HT-29 (cell line): ENCODE measurements at regions not wholly inside any gene's neighbourhood (a gene's known extent, or its start where the extent isn't known, plus 50 kb on each side); places are given as distances from the start of the nearest gene placed in this dataset.

Experiments used
- DNase-seq: peaks from one replicate; pipeline ENCODE4 v3.0.0-alpha.2; 2015; ENCODE audit warnings: low spot score

DNA sequence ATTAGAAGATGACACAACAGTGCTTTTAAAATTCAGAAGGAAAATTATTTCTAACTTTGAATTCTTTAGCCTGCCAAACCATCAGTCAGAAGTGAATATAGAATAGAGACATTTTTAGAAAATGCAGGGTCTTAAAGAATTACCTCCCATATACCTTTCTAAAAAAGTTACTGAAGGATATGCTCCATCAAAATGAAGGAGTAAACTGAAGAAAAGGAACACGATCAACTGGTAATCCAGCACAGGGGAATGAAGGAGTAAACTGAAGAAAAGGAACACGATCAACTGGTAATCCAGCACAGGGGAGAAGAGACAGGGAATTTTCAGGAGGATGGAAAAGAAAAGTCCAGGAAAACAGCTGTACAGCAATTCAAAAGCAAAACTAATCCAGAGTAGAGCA, 75.4 kb upstream of the LDLRAD3 start:
- DNase-seq = no peak

DNA sequence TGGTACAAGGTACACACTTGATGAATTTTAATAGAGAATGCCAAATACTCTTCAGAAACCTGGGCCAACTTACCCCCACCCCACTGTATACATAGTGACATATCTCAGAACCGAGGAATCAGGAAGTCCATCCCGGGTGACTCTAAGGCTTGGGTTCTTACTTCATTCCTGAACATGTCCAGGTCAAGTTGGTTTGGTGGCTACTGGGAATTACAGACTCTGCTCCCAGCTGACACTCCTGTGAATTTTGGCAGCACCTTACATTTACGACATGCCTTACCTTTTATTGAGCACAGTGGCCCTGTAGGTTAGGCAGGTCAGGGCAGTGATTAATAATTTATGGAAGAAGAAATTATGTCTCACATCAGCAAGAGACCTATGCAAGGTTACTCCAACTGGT, 70.1 kb upstream of the LDLRAD3 start:
- no peak for DNase-seq

DNA sequence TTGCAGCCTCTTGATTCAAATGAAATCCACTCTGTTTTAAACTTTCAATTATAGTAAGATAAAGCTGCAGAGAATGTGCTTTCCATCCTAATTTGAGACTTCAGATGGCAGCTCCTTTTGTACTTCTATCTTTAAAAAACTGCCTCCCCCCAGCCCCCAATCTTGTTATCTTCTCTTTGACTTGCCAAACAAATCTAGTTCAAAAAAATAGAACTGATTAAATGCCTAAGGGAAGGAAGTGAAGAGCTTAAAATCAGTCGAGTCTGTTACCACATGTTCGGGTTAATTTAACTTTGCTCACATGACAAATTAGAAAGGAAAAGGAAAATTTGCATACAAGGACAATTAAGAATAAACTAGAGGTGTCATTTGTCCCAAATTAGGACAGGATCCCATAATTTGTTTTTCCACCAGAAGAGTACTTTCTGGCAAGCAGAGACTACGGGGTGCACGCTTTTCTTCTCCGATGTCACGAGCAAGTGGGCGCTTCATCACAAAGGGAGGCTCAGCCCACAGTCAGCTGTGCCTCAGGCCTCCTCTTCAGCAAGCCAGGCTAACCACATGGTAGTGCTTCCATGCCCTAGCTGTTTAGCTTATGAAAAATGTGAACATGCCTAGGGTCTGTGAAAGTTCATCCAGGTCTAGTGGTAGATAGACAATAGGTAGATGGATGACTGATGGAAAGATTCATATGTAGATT, 69.0 kb upstream of the LDLRAD3 start:
- no peak for DNase-seq

DNA sequence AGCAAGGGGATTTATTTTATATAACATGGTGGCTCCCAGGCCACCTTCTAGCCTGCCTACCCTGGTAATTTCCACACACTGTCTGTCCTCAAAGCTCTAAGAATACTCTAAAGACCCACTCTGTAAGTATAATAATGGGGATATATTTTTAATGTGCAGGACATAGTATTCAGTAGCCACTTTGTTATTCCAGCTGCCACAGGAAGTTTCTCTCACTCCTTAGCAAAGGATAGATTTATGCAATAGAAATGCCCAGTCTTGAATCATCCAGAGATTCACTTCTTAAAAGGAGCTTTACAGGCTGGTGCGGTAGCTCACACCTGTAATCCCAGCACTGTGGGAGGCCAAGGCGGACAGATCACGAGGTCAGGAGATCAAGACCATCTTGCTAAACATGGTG, 68.4 kb upstream of the LDLRAD3 start:
- no peak for DNase-seq

DNA sequence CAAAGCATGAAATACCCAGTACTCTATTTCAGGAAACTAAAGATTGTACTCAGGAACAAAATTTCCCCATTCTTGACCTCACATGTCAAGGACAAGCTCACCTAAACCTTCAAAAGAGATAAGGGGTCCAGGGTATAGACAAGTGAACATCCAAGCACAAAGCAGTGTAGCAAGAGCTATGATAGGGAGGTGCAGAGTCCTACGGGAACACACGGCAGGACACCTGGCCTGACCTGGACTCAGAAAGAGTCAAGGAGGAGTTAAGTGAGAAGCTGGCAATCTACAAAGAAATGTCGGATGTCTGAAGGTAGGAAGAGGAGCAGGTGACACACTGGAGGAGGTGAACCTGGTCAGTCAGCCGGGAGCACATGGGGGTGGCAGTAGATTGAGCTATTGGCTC, 67.1 kb upstream of the LDLRAD3 start:
- no peak for DNase-seq

DNA sequence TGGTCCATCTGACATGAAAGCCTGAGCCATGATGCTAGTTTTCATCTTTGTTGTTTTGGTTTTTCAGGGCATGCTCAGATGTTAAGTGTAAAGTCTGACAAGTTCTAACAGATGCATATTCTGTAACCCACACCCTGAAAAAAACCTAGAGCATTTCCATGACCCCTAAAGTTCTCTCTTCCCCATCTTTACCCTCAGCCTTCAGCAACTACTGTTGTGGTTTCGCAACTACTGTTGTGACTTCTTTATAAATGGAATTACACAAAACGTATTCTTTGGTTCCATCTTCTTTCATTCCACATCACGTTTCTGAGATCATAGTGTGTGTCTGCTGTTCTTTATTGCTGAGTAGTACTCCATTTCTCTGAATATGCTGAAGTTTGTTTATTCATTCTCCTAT, 65.1 kb upstream of the LDLRAD3 start:
- DNase-seq = no peak

DNA sequence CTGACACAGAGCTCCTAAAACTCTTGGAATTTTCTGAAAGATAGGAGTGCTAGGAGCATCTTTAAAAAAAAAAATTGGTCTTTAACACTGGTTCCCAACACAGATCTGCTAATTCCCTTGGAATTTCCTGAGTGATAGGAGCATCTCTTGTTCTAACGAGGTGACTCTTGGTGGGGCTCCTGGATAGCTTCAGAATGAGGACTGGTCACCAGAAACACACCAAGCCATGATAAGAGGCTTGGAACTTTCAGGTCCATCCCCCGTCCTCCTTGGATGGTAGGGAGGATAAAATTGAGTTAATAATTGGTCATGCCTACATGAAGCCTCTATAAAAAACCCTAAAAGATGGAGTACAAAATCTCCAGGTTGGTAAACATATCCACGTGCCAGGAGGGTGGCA, 64.5 kb upstream of the LDLRAD3 start:
- DNase-seq = no peak

DNA sequence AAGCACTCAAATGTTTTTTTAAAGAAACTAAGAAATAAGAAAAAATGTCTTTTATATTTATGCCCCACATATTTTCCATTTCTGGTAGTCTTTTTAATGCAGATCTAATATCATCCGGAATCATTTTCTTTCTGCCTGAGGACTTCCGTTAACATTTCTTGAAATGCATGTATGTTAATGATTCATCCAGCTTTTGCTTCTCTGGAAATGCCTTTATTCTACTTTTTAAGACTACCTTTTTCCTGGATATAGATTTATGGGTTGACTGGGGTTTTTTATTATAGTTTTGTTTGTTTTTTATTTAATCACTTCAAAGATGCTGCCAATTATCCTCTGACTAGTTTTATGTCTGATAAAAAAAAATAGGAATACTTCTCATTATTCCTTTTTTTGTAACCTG, 57.1 kb upstream of the LDLRAD3 start:
- no peak for DNase-seq

DNA sequence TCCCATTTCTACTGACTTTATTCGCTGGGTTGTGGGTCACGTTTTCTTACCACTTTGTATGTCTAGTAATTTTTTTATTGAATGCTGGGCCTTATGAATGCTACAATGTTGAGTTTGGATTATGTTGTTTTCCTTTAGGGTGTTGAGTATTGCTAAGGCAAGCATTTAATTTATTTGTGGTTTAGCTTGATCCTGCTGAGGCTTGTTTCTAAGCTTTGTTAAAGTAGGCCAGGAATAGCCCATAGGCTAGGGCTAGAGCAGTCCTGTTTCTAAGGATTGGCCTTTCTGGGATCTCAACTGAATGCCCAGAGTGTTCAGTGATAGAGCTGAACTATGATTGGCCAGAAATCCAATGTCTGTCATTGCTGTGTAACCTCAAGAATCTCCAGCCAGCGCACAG, 56.1 kb upstream of the LDLRAD3 start:
- no peak for DNase-seq

DNA sequence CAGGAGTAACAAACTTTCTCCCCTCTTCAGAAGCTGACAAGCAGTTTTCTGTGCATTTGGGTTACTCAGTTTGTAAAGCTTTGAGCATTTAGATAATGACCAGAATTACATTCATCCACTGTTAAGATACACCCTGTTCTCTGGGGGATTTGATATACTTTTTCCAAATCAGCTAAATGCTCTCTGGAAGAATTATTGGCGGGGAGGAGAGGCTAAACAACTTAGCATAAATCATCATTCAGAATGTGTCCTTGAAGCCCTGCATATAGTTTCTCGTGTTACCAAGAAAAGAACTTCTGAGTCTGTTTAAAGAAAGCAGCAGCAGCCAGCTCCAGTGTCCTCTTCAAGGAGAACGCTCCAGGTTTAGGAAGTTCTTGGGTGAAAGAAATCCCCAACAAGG, 54.9 kb upstream of the LDLRAD3 start:
- no peak for DNase-seq

DNA sequence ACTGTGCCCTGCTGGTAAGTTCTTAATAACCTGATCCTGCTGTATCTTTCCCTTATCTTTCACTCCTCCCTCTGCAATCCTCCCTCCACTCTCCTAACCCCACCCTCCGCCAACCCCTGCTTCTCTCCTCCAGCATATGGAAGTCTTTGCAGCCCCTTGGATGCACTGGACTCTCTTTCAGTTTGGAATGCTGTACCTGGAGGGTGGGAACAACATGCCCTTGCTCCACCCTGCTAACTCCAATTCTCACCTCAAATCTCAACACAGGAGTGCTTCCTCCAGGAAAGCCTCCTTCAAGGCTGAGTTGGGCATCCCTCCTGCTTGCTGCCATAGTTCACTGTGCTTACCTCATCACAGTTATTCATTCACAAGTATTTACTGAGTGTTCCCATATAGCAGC, 52.8 kb upstream of the LDLRAD3 start:
- DNase-seq = no peak

DNA sequence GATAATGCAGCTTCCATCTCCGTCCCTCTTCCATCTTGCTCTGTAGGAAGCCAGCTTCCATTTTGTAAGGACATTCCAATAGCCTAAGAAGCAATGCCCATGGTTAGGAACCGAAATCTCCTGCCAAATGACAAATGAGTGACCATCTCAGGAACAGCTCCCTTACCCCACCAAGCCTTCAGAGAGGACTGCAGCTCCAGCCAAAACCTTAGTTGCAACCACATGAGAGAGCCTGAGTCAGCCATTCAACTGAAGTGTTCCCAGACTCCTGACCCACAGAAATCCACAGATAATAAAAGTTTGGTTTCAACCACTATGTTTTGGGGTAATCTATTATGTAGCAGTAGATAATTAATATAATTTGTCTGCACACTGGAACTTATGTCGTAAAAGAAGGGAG, 51.7 kb upstream of the LDLRAD3 start:
- DNase-seq = no peak

DNA sequence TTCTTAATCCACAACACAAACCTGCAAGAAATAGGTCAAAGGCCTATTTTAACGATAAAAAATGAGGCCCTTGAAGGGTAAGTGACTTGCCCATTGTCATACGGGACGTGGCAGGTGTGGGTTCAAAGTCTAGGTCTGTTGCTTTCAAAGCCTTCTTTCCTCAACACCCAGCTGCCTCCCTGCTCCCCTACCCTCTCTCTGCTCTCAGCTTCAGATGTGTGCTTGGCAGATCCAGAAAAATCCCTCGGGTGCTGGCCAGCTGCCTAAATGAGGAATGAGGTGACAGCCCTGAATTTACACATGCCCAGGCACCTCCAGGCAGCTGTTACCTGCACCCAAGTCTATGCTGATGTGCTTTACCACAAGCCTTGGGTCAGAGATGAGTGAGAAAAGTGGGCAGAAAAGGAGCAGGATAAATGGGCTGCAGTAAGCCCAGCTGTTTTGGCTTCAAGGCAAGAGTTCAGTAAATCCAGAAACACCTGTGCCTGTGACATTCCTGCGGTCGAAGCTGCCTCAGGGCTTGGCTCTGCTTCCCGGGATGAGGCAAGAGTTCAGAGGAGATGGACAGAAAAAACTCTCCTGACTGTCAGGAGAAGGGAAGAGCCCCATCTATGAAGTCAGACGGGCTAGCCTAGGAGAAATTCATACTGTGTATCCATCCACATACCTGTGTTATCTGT, 49.9 kb upstream of the LDLRAD3 start:
- peak; percentile 63 for DNase-seq
